WERI-Rb-1 (cell line): ENCODE measurements at regions not wholly inside any gene's neighbourhood (a gene's known extent, or its start where the extent isn't known, plus 50 kb on each side); places are given as distances from the start of the nearest gene placed in this dataset.

Experiments
- DNase-seq: peaks from one replicate; pipeline ENCODE4 v3.0.0-alpha.2; 2020
- H3K27ac ChIP-seq: fragments of 250-450 bp; sonication (Bioruptor Pico); 2 replicates; pipeline ENCODE4 v1.5.1; 2020; ENCODE audit warnings: mild to moderate bottlenecking, moderate library complexity
- H3K27me3 ChIP-seq: fragments of 250-450 bp; sonication (Bioruptor Pico); 2 replicates; pipeline ENCODE4 v1.5.1; 2021; ENCODE audit warnings: mild to moderate bottlenecking, low read depth, moderate library complexity; ENCODE audit not compliant: insufficient read depth, severe bottlenecking
- H3K36me3 ChIP-seq: fragments of 250-450 bp; sonication (Bioruptor Pico); 2 replicates; pipeline ENCODE4 v1.5.1; 2020; ENCODE audit warnings: mild to moderate bottlenecking, moderate library complexity
- H3K4me3 ChIP-seq: 2 replicates; pipeline ENCODE4 v1.5.1; 2011; ENCODE audit warnings: low read depth, mild to moderate bottlenecking, control low read depth, low read length
- H3K9me3 ChIP-seq: fragments of 250-450 bp; sonication (Bioruptor Pico); 2 replicates; pipeline ENCODE4 v1.5.1; 2021; ENCODE audit warnings: mild to moderate bottlenecking, moderate library complexity; ENCODE audit not compliant: severe bottlenecking
- CTCF ChIP-seq: IDR thresholded peaks from 2 replicates; pipeline ENCODE4 v1.5.1; 2011; ENCODE audit warnings: low read depth, mild to moderate bottlenecking, control low read depth, inconsistent platforms, low read length

- no peak overlapping the region for H3K4me3 ChIP-seq
- H3K27me3 ChIP-seq = no peaks in the 10 kb centered on the region
- DNase-seq = peak; percentile 31
- H3K9me3 ChIP-seq = no peaks in the 10 kb centered on the region
- 0 out of 2 replicates have a peak, but pooled peaks have one; percentile 14 for TF ChIP-seq CTCF
- H3K27ac ChIP-seq = no peak overlapping the region
- no peaks in the 10 kb centered on the region; the same call in 1 of the 2 replicates for H3K36me3 ChIP-seq
Observed at GRCh38 chr2:47664817-47665216, 94.0 kb upstream of the KCNK12 start.

- Histone ChIP-seq H3K4me3 (no peak overlapping the region), H3K27me3 (no peaks in the 10 kb centered on the region), H3K36me3 (no peaks in the 10 kb centered on the region; the same call in 1 of the 2 replicates), H3K9me3 (no peaks in the 10 kb centered on the region), H3K27ac (no peak overlapping the region)
- DNase-seq = no peak
- no peak for TF ChIP-seq CTCF
Observed at GRCh38 chr2:47662552-47662951, 91.8 kb upstream of the KCNK12 start.

GRCh38 chr2:47661310-47661709 lies 90.5 kb upstream of the KCNK12 start:
- no peak overlapping the region for H3K27ac ChIP-seq
- DNase-seq = no peak

DNA sequence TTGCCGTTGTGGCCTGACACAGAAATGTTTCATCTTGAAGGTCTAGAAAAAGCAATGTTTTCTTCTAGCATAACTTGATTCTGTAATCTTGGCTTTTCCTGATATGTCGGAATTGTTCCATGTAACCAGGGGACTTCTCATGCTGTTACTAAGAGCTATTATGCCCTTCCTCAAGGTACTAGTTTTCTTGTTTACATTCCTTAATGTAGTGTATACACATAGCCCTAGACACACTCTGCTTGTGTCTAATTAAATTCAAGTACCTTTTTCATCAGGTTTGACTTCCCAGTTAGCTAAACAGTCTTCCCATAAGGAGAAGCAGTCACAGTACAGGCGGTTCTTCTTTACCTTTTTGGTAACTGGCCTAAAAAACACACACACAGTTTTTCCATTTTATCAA lies 89.4 kb upstream of the KCNK12 start:
- DNase-seq = no peak
- no peak overlapping the region for H3K27ac ChIP-seq
- H3K4me3 ChIP-seq = no peak overlapping the region

More at GRCh38 chr2:47661310-47661709, 90.5 kb upstream of the KCNK12 start:
- Histone ChIP-seq H3K36me3 (no peaks in the 10 kb centered on the region; the same call in 1 of the 2 replicates), H3K9me3 (no peaks in the 10 kb centered on the region), H3K27me3 (no peaks in the 10 kb centered on the region), H3K4me3 (no peak overlapping the region)
- TF ChIP-seq CTCF = no peak

DNA sequence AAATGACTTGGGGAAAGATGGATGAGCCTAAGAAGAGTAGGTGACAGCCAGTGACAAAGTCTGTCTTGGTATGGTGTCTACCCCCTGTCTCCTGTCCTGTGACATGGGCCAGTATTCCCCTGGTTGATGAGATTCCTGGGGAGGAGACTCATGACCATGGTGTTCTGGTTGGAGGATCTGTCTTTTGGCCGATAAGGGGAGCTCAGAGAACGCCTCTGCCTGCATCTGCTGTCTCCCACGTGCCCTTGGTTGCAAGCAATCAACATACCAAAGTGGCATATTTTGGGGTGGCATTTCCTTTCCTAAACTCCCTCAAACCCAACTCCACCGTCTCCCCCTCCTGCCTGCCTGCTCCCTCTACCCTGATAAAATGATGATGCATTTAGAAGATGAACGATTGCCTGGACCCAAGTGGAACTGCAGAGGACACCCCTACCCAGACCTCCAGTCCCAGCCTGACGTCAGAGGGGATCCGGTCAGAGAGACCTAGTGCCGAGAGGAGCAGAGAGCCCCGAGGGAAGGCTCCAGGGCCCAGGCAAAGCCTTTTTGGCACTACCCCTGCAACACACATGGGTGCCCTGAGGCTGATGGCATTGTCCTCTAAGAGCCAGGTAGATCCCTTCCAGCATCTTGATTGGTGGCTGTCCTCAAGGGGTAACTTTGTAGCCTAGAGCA lies 88.0 kb upstream of the KCNK12 start:
- H3K27ac ChIP-seq = no peak overlapping the region
- H3K36me3 ChIP-seq = no peaks in the 10 kb centered on the region
- H3K4me3 ChIP-seq = no peak overlapping the region
- no peaks in the 10 kb centered on the region for H3K9me3 ChIP-seq
- TF ChIP-seq CTCF = no peak
- no peaks in the 10 kb centered on the region for H3K27me3 ChIP-seq
- no peak for DNase-seq

More for the DNA sequence above, 89.4 kb upstream of the KCNK12 start:
- Histone ChIP-seq H3K9me3 (no peaks in the 10 kb centered on the region), H3K27me3 (no peaks in the 10 kb centered on the region), H3K36me3 (no peaks in the 10 kb centered on the region)
- TF ChIP-seq CTCF = no peak
